ENCODE measurements at regions not wholly inside any gene's neighbourhood (a gene's known extent, or its start where the extent isn't known, plus 50 kb on each side); places are given as distances from the start of the nearest gene placed in this dataset.

DNA sequence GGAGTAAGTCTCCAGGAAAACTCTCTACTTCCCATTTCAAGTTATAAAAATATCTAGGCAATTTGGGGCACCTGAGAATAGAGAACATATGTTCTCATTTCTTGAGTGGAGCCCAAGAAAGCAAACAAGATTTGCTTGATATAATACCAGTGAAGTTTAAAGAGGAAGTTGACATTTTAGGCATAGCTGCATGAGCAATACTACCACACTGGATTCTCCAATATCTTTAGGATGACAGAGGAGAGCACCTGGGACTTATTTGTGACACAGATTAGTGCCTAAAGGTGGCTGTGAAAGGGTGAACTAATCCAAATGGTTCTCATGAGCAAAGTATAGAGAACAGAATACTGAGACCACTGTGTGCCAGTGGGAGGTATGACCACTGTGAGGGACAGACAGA is 423.5 kb upstream of the RIOK2 start:
- no peak for DNase-seq

DNA sequence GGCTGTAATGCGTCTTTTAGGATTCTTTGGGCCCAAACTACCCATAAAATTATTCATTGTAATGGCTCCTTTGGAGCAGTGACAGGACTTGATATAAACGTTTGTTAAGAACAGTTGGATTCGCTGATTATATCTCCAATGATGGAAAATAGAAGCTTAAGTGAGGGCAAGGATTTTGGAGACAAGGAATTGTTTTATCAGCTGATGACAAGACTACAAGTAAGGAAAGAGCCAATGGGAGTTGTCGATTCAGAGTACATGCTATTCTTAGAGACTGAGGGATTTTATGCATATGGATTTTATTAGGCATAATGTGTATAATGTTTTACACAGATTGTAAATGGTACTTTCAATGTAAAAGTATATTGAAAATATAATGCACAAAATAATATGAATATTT is 425.5 kb upstream of the RIOK2 start:
- no peak for DNase-seq

DNA sequence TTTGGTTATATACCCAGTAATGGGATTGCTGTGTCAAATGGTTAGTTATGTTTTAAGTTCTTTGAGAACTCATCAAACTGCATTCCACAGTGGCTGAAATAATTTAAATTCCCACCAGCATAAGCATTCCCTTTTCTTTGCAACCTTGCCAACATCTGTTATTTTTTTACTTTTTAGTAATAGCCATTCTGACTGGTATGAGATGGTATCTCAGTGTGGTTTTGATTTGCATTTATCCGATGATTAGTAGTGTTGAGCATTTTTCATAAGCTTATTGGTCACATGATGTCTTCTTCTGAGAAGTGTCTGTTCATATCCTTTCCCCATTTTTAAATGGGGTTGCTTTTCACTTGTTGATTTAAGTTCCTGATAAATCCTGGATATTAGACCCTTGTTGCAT is 435.7 kb upstream of the RIOK2 start:
- DNase-seq, result no peak

DNA sequence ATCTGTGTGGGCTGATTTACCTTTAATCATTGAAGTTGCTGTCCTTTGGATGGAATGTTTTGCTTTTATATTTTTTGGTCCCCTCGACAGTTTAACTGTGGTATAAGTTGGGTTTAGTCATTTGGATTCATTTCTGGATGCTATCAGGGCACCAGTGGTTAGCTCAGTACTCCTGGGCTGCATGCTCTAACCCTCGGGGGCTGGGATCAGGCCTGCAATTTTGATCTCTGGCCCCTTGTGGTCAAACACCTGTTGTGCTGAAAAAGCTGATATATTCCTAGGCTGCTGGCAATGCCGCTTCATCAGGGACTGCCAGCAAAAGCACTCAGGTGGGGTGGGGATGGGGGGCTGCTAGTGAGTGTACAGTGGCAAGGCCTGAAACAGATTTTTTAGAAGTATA is 440.4 kb upstream of the RIOK2 start:
- DNase-seq, result no peak

DNA sequence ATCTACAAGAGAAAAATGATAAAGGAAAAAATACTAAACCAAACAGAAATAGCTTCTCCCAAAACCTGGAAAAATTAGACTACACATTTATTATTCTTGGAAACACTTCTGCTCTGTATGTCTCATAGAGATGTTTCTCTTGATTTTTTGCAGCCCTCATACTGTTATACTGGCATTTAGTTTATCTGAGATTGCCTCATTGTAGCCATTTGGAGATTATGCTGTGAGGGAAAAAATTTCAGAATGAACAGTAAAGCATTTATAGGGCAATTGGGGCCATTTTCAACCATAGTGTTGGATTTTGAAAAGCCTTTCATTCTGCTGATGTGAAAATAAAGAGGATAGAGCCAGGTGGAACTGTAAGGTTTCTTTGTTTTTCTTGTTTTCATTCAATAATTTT is 441.8 kb upstream of the RIOK2 start:
- DNase-seq, result no peak

DNA sequence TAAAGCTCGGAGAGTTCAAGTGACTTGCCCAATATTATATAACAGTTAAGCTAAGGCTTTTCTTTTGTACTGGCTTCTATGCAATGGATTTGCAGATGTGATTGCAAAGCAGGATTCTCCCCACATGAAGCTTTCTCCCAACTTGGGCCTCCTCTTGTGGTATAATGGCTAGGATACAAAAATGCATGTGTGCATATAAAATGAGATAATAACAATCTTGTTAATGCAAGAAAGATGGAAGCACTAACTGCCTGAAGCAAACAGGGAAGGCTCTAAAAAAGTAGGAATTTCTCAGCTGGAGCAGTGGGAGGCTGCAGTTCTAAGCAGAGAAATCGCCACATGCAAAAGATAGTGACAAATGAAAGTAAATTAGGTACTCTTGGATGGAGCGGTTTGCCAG is 444.2 kb upstream of the RIOK2 start:
- no peak for DNase-seq

DNA sequence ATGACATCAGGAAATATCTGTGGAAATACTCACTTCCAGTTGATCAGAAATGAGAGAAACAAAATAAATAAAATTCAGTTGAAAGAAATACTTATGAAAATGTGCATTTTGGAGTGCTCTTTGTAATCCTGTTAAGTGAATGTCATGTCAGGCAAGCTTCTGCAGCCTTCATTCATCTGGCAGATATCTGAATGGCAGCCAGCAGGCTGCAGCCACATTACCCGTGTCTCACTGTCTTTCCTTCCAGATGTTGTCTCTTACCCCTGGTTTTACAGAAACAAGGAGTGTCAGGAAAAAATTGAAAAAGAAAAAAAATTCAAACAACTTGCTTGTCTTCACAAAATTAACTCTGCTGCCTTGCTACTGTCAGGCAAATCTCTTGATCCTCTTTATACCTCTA is 445.0 kb upstream of the RIOK2 start:
- DNase-seq, result no peak

DNA sequence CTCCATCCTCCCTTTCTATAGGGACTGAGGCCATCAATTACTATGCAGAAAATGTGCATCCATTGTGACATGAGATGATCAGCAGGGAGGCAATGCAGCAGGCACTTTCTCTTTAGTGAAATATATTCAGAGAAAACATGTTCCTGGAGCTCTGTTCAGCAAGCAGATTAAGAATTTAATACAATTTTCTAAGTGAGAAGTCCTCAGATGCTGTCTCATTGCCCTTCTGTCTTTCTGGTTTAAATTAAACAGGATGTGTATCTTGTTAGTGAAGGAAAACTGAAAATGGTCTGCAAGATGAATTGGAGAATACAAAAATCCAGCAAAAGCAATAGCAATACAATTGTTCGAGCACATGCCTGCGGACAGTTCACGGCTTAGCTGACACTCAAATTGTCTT is 445.8 kb upstream of the RIOK2 start:
- no peak for DNase-seq

DNA sequence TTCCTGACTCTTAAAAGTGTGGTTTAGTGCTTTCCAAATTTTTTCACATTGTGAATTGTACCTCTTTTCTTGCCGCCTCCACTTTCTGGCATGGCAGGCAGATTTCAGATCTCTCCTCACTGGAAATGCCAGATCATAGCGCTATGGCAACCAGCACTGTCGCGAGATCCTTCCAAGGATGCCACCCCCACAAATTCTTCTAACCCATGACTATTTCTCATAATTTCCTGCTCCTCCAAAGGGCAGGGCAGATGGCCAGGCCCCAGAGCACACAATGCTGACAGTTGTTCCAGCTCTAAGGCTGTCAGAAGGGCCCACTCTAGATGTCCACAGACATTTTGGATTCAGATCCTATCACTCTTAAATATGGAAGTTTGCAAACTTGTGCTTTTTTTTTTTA is 446.2 kb upstream of the RIOK2 start:
- DNase-seq, result no peak

DNA sequence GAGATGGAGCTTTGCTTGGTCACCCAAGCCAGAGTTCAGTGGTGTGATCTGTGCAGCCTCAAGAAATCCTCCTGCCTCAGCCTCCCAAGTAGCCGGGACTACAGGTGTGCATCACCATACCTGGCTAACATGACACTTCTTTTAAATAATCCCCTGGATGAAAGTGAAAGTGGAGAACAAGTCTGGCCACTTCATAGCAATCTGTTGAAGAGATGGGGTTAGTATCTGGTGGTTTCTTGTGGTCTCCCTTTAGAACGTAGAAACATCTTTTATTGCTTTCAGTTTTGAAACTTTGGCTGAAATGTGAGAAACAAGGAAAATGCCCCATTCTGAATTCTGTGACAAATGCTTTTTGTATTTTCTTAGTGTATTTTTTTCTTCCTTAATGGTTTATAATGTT is 452.5 kb upstream of the RIOK2 start:
- no peak for DNase-seq

DNA sequence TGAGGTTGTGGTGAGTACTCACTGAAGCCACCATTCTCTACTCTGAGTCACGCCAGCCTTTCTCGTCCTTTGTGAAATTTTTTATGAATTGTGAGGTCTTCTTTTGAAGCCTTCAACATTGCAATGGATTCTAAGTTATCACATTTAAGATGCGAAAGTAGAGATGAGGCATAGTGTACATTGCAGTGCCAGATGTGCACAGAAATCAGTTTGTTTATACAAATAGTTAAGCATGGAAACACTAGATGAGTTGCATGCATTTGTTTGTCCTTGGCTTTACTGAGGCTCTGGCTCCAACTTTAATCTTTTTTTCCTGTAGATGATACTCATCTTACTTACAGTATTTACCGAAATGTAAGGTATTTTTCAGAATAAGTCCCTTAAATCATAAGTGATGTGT is 453.7 kb upstream of the RIOK2 start:
- DNase-seq, result no peak

DNA sequence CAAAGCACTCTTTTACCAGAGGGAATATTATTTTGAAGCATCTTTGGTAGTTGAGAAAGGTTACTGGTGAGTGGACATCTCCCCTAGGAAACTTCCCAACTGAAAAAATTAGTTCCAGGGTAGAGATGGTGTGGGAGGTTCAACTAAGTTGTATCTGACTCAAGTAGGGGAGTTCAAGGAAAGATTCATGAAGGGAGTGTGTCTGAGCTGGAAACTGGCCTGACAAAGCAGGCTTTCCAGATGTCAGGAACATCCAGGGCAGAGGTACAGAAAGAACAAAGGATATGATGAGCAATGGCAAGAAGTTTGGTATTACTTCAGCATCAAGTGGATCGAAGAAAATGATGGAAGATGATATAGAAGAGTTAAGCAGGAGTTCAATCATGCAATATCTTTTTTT is 458.0 kb upstream of the RIOK2 start:
- DNase-seq, result no peak

DNA sequence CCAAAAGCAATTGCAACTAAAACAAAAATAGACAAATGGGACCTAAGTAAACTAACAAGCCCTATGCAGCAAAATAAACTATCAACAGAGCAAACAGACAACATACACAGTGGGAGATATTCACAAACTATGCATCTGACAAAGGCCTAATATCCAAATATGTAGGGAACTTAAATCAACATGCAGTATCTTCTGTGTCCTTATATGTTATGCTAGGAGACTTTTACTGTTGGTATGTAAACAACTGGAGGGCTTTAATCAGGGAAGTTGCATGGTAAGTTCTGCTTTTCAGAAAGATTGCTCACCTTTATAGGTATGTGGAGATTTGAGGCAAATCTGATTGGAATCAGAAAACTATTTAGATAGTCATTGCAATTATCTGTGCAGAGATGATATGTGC is 461.2 kb upstream of the RIOK2 start:
- no peak for DNase-seq

DNA sequence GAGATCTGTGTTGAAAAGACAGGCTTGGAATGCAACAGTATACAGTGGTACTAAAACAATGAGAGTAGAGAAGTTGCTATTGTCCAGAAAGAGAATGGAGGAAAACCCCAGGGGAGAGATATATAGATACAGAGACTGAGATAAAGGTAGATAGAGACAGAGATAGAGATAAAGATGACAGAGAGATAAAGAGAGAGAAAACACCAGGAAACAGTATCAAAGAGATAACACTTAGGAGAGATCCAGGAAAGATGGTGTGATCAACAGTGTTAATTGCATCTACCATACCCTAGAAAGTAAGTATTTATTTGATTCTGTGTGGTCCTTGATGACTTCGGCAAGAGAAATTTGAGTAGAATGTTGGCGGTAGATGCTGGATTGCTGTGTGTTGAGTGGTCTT is 461.8 kb upstream of the RIOK2 start:
- no peak for DNase-seq

DNA sequence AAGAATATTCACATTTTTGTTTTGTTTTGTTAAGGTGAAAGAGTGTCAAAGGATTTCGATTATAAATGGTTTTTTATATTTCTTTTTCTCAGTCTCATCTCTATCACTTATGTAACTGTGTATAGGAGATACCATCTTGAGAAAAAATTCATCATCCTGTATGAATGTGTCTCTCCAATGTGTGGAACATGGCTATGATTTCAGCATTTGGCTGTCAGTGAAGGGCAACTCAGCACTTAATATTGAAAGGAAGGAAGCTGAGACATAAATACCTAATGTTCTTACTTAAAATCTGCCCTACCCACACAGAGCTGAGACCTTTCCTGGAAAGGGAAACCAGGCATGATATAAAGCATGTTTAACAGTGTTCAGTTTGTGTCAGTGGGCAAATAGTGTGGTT is 474.2 kb upstream of the RIOK2 start:
- no peak for DNase-seq

DNA sequence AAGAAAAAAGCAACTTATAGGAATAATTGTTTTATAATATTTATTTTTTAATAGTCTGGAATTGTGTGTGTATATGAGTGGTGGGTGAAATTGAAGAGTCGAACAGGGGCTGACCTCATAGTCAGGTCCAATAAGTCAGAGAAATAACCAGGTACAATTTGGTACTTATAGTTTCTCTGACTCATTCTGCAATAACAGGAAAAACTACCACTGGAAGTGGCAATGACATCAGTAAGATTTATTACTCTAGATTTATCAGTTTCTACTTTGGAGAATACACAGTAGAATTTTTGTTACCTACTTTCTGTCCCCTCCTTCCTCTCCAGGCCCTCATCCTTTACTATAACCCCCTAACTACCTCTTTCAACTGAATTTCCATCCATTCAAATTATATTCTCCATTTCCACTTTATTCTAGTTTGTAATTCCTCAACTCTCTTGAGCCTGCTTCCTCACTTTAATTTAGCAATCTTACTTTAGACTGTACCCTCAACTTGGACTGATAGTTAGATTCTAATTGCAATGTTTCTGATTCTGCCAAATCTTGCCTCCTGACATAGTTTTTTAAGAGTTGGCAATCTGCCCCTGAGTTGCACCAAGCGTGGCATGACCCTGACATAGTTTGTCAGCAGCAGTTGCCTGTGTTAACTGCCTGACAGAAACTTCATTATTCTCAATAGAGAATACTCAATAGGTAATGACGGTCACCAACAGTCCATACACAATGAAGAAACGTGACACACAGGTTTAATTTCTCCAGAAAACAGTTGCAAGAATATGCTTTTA is 475.3 kb upstream of the RIOK2 start:
- no peak for DNase-seq

DNA sequence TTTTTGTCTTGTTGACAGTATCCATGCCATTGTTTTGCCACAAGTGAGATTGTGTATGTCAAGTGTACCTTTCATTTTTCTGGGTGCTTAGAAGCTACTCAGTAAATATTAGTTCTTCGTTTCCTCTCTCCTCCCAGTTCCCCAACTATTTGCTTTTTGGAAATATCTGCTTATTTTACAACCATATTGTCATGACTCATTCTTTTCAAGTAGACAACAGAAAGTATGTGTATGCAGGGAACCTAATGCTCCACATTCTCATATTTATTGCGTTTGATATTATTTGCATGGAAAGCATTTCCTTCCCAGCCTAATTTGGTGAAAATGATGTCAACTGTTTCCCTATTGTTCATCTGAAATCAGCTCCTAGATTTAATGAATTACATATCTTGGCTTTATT is 483.7 kb upstream of the RIOK2 start:
- no peak for DNase-seq

DNA sequence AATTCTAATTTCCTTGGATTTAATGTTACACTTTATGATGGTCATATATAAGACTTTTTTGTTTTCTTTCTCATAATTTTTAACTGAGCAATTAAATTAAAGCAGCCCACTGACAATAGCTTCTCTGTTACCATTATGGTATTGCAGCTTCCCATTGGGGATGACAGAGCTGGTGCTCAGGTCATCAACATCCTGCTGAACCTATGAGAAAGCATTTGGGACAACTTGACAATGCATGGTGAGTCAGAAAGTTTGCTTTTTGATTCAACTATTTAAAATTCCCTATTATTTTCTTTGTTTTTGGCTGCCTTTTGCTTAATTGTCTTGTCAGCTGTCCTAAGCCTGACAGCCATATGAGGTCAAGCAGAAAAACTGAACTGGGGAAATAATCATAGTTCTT is 487.4 kb upstream of the RIOK2 start:
- DNase-seq, result no peak

DNA sequence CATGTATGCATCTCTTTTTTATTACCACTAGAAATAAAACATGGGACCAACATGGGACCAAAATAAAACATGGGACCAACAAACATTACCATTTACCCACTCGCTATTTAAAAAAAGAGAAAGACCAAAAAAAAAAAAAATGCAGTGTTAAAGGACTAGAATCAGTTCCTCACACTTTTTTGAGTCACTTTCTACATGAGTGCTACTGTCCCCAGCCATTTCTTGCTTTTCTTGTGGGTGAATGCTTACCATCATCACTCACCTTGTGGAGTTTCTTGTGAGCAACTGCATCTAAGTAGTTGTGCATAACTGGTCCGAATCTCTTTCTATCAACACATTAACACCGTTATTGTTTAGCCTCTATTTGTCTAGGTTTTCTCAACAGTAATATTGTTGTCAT is 493.6 kb upstream of the RIOK2 start:
- no peak for DNase-seq

DNA sequence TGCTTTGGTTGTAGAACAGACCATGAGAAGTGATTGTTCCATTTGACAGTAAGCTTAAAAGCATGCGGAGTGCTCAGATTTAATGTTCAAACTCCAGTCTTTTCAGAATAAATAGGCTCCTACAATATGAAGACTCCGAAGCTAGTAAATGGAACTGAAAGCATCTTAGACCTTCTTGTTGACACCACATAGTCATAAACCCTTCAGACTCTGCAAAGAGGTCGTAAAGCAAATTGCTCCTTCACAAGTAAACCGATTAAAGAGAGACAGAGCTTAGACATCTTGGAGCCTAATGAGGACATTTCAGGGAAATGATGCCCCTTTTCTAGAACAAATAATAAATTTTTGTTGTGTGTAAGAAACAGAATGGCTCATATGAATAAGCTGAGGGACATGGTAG is 511.0 kb upstream of the RIOK2 start:
- no peak for DNase-seq

DNA sequence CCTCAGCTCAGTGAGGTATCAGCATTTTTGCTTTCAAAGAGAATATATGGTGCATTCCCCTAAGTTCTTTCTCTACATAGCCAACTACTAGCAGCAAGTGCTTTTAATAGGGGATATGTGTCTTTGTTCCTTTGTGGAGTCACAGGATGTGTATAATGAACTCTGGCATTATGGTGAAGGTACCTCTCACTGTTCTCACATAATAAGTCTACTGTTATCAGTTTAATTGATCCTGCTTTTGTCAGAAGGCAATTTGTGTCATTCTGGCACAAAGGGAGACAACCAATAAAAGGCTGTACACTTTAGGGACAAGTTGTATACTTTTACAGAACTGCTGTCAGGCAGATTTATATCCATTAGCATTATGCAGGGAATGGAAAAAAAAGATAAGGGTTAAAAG is 531.4 kb upstream of the RIOK2 start:
- DNase-seq, result no peak

DNA sequence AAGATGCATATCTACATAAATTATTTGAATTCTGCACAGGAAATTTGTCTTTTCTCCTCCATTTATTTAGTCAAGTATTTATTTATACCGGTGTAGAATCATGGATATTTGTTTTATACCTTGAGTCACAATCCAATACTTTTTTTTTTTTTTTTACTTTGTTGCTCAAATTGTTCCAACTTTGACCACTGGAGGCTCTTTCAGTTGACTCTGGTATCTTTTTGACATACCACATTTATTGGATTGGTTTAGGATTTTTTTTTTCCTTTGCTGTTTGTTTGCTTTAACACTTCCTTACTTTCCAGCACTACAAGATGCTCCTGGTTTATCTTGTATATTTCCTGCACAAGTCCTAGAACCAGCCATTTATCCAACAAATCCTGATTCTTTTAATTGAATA is 543.1 kb upstream of the RIOK2 start:
- no peak for DNase-seq

DNA sequence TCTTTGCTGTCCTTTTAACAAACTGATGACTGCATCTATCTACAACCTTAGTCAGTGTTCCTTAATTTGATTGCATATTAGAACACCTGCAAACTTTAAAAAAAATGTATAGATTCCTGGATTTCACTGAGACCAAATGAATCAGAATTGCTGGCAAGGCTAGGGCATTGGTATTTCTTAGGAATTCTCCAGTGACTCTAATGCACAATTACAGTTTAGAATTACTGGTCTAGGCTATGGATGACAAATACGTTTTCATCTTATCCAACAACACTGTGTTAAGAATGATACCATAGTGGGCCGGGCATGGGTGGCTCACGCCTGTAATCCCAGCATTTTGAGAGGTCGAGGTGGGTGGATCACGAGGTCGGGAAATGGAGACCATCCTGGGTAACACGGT is 545.9 kb upstream of the RIOK2 start:
- DNase-seq, result no peak

DNA sequence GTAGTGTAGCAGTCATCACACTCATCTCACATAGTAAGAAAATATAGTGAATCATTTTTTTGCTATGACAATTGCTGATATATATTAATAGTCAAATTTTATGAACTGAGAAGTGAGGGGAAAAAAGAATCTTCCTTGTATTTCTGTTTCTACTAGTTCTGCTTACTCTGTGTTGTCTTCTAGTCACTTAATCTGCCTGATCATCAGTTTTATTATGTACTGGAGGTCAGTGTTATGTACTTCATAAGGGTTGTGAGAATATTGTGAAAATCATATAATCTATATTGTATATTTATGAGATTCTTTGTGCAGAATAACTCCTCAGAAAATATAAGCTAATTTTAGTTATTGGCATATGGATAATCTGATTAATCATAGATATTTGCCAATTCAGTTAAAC is 546.9 kb upstream of the RIOK2 start:
- no peak for DNase-seq

DNA sequence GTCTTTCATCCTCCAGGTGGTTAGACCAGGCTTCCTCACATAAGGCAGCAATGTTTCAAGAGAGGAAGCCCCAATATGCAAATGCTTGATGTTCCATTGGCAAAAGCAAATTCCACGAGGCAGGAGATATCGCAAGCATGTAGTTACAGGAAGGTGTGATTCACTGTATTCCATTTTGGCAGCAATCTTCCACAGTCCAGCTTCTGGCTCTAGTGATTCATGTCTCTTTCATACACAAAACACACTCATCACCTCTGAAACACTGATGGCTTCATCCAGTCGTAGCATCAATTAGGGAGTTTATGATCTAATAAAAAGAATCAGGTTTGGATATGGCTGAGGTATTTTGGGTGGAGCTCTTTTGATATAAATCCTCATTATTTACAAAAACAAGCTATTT is 552.2 kb upstream of the RIOK2 start:
- DNase-seq, result no peak

DNA sequence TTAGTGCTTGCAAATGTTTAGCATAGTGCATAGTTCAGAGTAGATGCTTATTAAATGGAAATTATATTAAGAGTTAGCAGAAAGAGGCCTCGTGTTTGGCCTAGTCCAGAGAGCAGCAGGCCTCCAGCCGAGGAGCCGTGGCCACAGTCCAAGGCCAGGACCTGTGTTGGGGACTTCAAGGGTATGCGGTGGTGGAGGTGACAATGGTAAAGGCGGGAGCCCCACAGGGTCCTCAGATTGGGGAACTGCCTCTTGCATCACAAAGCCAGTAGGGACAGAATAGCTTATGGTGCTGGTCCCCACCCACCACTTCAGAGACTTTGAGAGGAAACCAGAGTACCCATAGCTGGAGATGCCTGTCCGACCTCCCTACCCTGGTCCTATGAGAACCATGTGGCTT is 554.6 kb upstream of the RIOK2 start:
- DNase-seq, result no peak

Data from NCI-H1092 treated with DMSO at 0.1 percent for 48 hours (cell line).